ENCODE measurements at regions not wholly inside any gene's neighbourhood (a gene's known extent, or its start where the extent isn't known, plus 50 kb on each side); places are given as distances from the start of the nearest gene placed in this dataset.

GRCh38 chr5:147167529-147167928 lies 67.3 kb upstream of the STK32A start:
- TF ChIP-seq CTCF (IDR thresholded peaks at IDR 0.05; ENCODE audit: insufficient read depth, low read depth, low read length) (no peak), EZH2 (IDR thresholded peaks at IDR 0.05; ENCODE audit: insufficient read depth, low read length) (no peak)

Data from astrocyte (in vitro differentiated cells and primary cell).